ENCODE measurements at regions not wholly inside any gene's neighbourhood (a gene's known extent, or its start where the extent isn't known, plus 50 kb on each side); places are given as distances from the start of the nearest gene placed in this dataset.

GRCh38 chr7:35905555-35905954 lies 104.7 kb downstream of the SEPTIN7 start:
- peaks cover 56 to 62% of the 10 kb centered on the region in 2 experiments for H3K36me3 ChIP-seq (replicated peaks in 1 of 2; ENCODE audit: control insufficient read depth in 1 of 2, insufficient read depth in 2 of 2, low read length in 1 of 2)
- H3K9ac ChIP-seq = no peak overlapping the region
- H2AFZ ChIP-seq (ENCODE audit: low read depth) = no peak overlapping the region
- H3K4me2 ChIP-seq = no peak overlapping the region
- H3K4me1 ChIP-seq (ENCODE audit: control insufficient read depth in 1 of 2, insufficient read depth in 2 of 2, low read depth in 1 of 2, low read length in 1 of 2) = peaks cover 6 to 24% of the 10 kb centered on the region in 2 experiments; a peak in 2 of 4 replicates
- no peak for DNase-seq
- H4K20me1 ChIP-seq (ENCODE audit: insufficient read depth) = 0 out of 2 replicates have a peak, but pooled peaks cover 3% of the 10 kb centered on the region
- H3K9me3 ChIP-seq = no peaks in the 10 kb centered on the region
- peak overlapping the region in 1 of 2 experiments; percentile 13; a peak in 2 of 4 replicates for H3K27ac ChIP-seq (ENCODE audit: low read depth in 2 of 2, low read length in 1 of 2)
- H3K27me3 ChIP-seq (ENCODE audit: insufficient read depth) = no peaks in the 10 kb centered on the region
- TF ChIP-seq ELF1 (IDR thresholded peaks at IDR 0.05) (no peak), FOSL2 (IDR thresholded peaks at IDR 0.05; ENCODE audit: borderline replicate concordance, low read depth) (peak; percentile 36; the same call in 1 of the 2 replicates), RAD21 (IDR thresholded peaks at IDR 0.05; ENCODE audit: low read length) (no peak), RCOR1 (IDR thresholded peaks at IDR 0.05; ENCODE audit: low read length) (no peak), JUND (IDR thresholded peaks at IDR 0.05) (0 out of 2 replicates have a peak, but pooled peaks have one; percentile 17)
- H3F3A ChIP-seq (replicated peaks; ENCODE audit: insufficient read depth) = peaks cover 28% of the 10 kb centered on the region
- no peaks in the 10 kb centered on the region for H3K9me2 ChIP-seq
- POLR2A ChIA-PET = no interaction called here
- H3K79me2 ChIP-seq (ENCODE audit: insufficient read depth) = 0 out of 2 replicates have a peak, but pooled peaks cover 6% of the 10 kb centered on the region
- no peak overlapping the region for H3K4me3 ChIP-seq (ENCODE audit: low read depth in 2 of 2, low read length in 1 of 2)
- WGBS (ENCODE audit: low lambda C conversion rate) = 84% methylated on average over 5 of the region's 5 CpGs
- CTCF ChIA-PET = interaction anchor here (0.7 to 1.7 kb wide), 4 partner anchors 71 to 309 kb away, joined by 3 to 18 read pairs (median 3); no protein-coding TSS in a partner anchor

DNA sequence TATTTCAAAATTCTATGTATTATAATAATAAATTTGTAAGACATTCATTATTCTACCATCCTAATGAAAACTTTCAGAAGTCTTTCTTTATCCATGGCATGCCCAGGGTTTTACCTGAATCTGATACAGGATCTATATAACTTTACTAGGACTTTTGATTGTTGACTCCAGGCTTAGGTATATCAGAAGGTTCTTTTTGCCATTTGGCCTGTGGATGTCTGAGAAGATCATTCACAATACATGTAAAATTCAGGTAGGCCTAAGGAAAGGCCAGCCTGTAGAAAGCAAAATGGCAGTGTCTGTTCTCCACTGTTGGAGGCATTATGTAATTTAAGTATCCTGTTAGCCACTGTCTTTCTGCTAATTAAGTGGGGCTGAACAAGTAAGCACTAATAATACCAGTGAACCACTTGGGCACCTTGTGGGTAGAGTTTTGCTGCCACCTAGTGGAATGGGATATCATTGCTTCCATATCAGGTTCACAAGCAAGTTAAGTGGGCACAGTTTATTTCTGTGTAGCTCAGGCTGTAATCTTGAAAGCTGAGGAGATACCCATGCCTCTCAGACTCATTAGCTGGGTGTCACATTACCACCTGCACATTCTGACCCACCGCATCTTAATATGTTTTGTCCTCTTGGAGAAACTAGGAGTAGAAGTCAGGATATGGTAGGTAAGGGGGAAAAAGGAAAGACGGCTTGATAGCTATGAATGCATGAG lies 105.5 kb downstream of the SEPTIN7 start:
- H3K9ac ChIP-seq = no peak overlapping the region
- 0 out of 2 replicates have a peak, but pooled peaks cover 6% of the 10 kb centered on the region for H3K79me2 ChIP-seq (ENCODE audit: insufficient read depth)
- H3K4me3 ChIP-seq (ENCODE audit: low read depth in 2 of 2, low read length in 1 of 2) = no peak overlapping the region; a peak in 1 of 4 replicates
- H3K4me1 ChIP-seq (ENCODE audit: control insufficient read depth in 1 of 2, insufficient read depth in 2 of 2, low read depth in 1 of 2, low read length in 1 of 2) = peaks cover 6 to 24% of the 10 kb centered on the region in 2 experiments; a peak in 2 of 4 replicates
- no peaks in the 10 kb centered on the region for H3K9me3 ChIP-seq
- H2AFZ ChIP-seq (ENCODE audit: low read depth) = no peak overlapping the region
- 49% methylated on average over 2 of the region's 2 CpGs for WGBS (ENCODE audit: low lambda C conversion rate)
- 0 out of 2 replicates have a peak, but pooled peaks cover 3% of the 10 kb centered on the region for H4K20me1 ChIP-seq (ENCODE audit: insufficient read depth)
- peak overlapping the region; percentile 13 to 39; a peak in 3 of 4 replicates for H3K27ac ChIP-seq (ENCODE audit: low read depth in 2 of 2, low read length in 1 of 2)
- peak; percentile 57 for DNase-seq
- H3K36me3 ChIP-seq (replicated peaks in 1 of 2; ENCODE audit: control insufficient read depth in 1 of 2, insufficient read depth in 2 of 2, low read length in 1 of 2) = peaks cover 48 to 54% of the 10 kb centered on the region in 2 experiments
- peaks cover 28% of the 10 kb centered on the region for H3F3A ChIP-seq (replicated peaks; ENCODE audit: insufficient read depth)
- H3K4me2 ChIP-seq = no peak overlapping the region
- ChIA-PET CTCF (interaction anchor here (0.6 to 5.9 kb wide), 44 partner anchors 8 to 837 kb away, joined by 3 to 77 read pairs (median 4); partner anchors contain the start of genes HERPUD2 and SEPTIN7), POLR2A (interaction anchor here (1.0 to 1.6 kb wide), 2 partner anchors 106 to 197 kb away, joined by 5 to 8 read pairs; partner anchors contain the start of gene SEPTIN7)
- TF ChIP-seq TAF1 (IDR thresholded peaks at IDR 0.05; ENCODE audit: borderline replicate concordance, low read depth, low read length) = no peak
- TF ChIP-seq CTCF (IDR thresholded peaks at IDR 0.05) = peak; percentile 99
- TF ChIP-seq CHD2 (IDR thresholded peaks at IDR 0.05; ENCODE audit: low read length, partially characterized antibody) = peak; percentile 61
- no peak for TF ChIP-seq JUND (IDR thresholded peaks at IDR 0.05)
- peak; percentile 96 for TF ChIP-seq RAD21 (IDR thresholded peaks at IDR 0.05; ENCODE audit: low read length)
- TF ChIP-seq FOSL2 (IDR thresholded peaks at IDR 0.05; ENCODE audit: borderline replicate concordance, low read depth) = no peak
- peak; percentile 56; the same call in 1 of the 2 replicates for TF ChIP-seq RCOR1 (IDR thresholded peaks at IDR 0.05; ENCODE audit: low read length)
- no peak for TF ChIP-seq YY1 (IDR thresholded peaks at IDR 0.05; ENCODE audit: low read depth)
- peak; percentile 94 for TF ChIP-seq SMC3 (IDR thresholded peaks at IDR 0.05; ENCODE audit: low read depth, low read length)
- TF ChIP-seq MAX (IDR thresholded peaks at IDR 0.05; ENCODE audit: low read depth) = no peak
- TF ChIP-seq NFIC (IDR thresholded peaks at IDR 0.05; ENCODE audit: borderline replicate concordance) = no peak
- H3K9me2 ChIP-seq = no peaks in the 10 kb centered on the region
- H3K27me3 ChIP-seq (ENCODE audit: insufficient read depth) = no peaks in the 10 kb centered on the region

Data from SK-N-SH (cell line).